ENCODE measurements at regions not wholly inside any gene's neighbourhood (a gene's known extent, or its start where the extent isn't known, plus 50 kb on each side); places are given as distances from the start of the nearest gene placed in this dataset.

GRCh38 chr6:44527181-44527580 lies 139.7 kb downstream of the CDC5L start:
- no peak for ATAC-seq

GRCh38 chr6:44527583-44528369 lies 140.3 kb downstream of the CDC5L start:
- Mint-ChIP-seq H3K27me3 (peaks cover 27% of the 10 kb centered on the region), H3K36me3 (ENCODE audit: low read depth) (peaks cover 2% of the 10 kb centered on the region), H3K4me1 (peaks cover 9% of the 10 kb centered on the region), H3K27ac (no peak overlapping the region), H3K4me3 (no peak overlapping the region)
- DNase-seq (no peak), ATAC-seq (no peak)
- no peaks in the 10 kb centered on the region for H3K9me3 ChIP-seq (ENCODE audit: control insufficient read depth, low read length, poor library complexity, severe bottlenecking)

More at GRCh38 chr6:44527181-44527580, 139.7 kb downstream of the CDC5L start:
- Mint-ChIP-seq H3K4me3 (no peak overlapping the region), H3K36me3 (ENCODE audit: low read depth) (peaks cover 2% of the 10 kb centered on the region), H3K27me3 (peaks cover 26% of the 10 kb centered on the region), H3K4me1 (peaks cover 9% of the 10 kb centered on the region), H3K27ac (no peak overlapping the region)
- no peak for DNase-seq
- H3K9me3 ChIP-seq (ENCODE audit: control insufficient read depth, low read length, poor library complexity, severe bottlenecking): no peaks in the 10 kb centered on the region

- Mint-ChIP-seq H3K27me3 (peaks cover 27% of the 10 kb centered on the region), H3K4me3 (no peak overlapping the region), H3K4me1 (peaks cover 11% of the 10 kb centered on the region), H3K36me3 (ENCODE audit: low read depth) (peaks cover 2% of the 10 kb centered on the region), H3K27ac (no peak overlapping the region)
- ATAC-seq (no peak), DNase-seq (no peak)
- no peaks in the 10 kb centered on the region for H3K9me3 ChIP-seq (ENCODE audit: control insufficient read depth, low read length, poor library complexity, severe bottlenecking)
Observed at GRCh38 chr6:44528370-44528644, 140.8 kb downstream of the CDC5L start.

GRCh38 chr6:44528716-44529115 lies 141.2 kb downstream of the CDC5L start:
- peaks cover 2% of the 10 kb centered on the region for H3K36me3 Mint-ChIP-seq (ENCODE audit: low read depth)
- DNase-seq (no peak), ATAC-seq (no peak)
- H3K27me3 Mint-ChIP-seq: peaks cover 31% of the 10 kb centered on the region
- no peak overlapping the region for H3K4me3 Mint-ChIP-seq
- no peaks in the 10 kb centered on the region for H3K9me3 ChIP-seq (ENCODE audit: control insufficient read depth, low read length, poor library complexity, severe bottlenecking)
- no peak overlapping the region for H3K27ac Mint-ChIP-seq
- H3K4me1 Mint-ChIP-seq: peaks cover 11% of the 10 kb centered on the region

- H3K9me3 ChIP-seq (ENCODE audit: control insufficient read depth, low read length, poor library complexity, severe bottlenecking): no peaks in the 10 kb centered on the region
- no peak overlapping the region for H3K4me3 Mint-ChIP-seq
- no peak for ATAC-seq
- no peak overlapping the region for H3K27ac Mint-ChIP-seq
- peaks cover 2% of the 10 kb centered on the region for H3K36me3 Mint-ChIP-seq (ENCODE audit: low read depth)
- H3K27me3 Mint-ChIP-seq: peaks cover 34% of the 10 kb centered on the region
- DNase-seq: no peak
- peaks cover 11% of the 10 kb centered on the region for H3K4me1 Mint-ChIP-seq
Observed at GRCh38 chr6:44529146-44529905, 141.8 kb downstream of the CDC5L start.

- H3K36me3 Mint-ChIP-seq (ENCODE audit: low read depth): peaks cover 2% of the 10 kb centered on the region
- ATAC-seq (no peak), DNase-seq (no peak)
- no peaks in the 10 kb centered on the region for H3K9me3 ChIP-seq (ENCODE audit: control insufficient read depth, low read length, poor library complexity, severe bottlenecking)
- no peak overlapping the region for H3K4me3 Mint-ChIP-seq
- H3K27me3 Mint-ChIP-seq: peaks cover 34% of the 10 kb centered on the region
- H3K27ac Mint-ChIP-seq: no peak overlapping the region
- H3K4me1 Mint-ChIP-seq: peaks cover 11% of the 10 kb centered on the region
Observed at GRCh38 chr6:44530209-44530909, 142.9 kb downstream of the CDC5L start.

GRCh38 chr6:44530910-44531234 lies 143.4 kb downstream of the CDC5L start:
- no peak overlapping the region for H3K4me3 Mint-ChIP-seq
- peaks cover 31% of the 10 kb centered on the region for H3K27me3 Mint-ChIP-seq
- peaks cover 9% of the 10 kb centered on the region for H3K4me1 Mint-ChIP-seq
- DNase-seq (no peak), ATAC-seq (no peak)
- H3K36me3 Mint-ChIP-seq (ENCODE audit: low read depth): peaks cover 2% of the 10 kb centered on the region
- H3K9me3 ChIP-seq (ENCODE audit: control insufficient read depth, low read length, poor library complexity, severe bottlenecking): no peaks in the 10 kb centered on the region
- no peak overlapping the region for H3K27ac Mint-ChIP-seq

GRCh38 chr6:44531442-44532015 lies 144.0 kb downstream of the CDC5L start:
- H3K9me3 ChIP-seq (ENCODE audit: control insufficient read depth, low read length, poor library complexity, severe bottlenecking): no peaks in the 10 kb centered on the region
- Mint-ChIP-seq H3K27ac (no peak overlapping the region), H3K4me3 (no peak overlapping the region), H3K27me3 (peaks cover 25% of the 10 kb centered on the region), H3K4me1 (peaks cover 8% of the 10 kb centered on the region), H3K36me3 (ENCODE audit: low read depth) (peaks cover 2% of the 10 kb centered on the region)
- no peak for ATAC-seq
- DNase-seq: no peak

- no peaks in the 10 kb centered on the region for H3K9me3 ChIP-seq (ENCODE audit: control insufficient read depth, low read length, poor library complexity, severe bottlenecking)
- H3K4me3 Mint-ChIP-seq: no peak overlapping the region
- no peak overlapping the region for H3K27ac Mint-ChIP-seq
- H3K4me1 Mint-ChIP-seq: peaks cover 6% of the 10 kb centered on the region
- DNase-seq (no peak), ATAC-seq (no peak)
- H3K27me3 Mint-ChIP-seq: peaks cover 17% of the 10 kb centered on the region
- H3K36me3 Mint-ChIP-seq (ENCODE audit: low read depth): peaks cover 2% of the 10 kb centered on the region
Observed at GRCh38 chr6:44533421-44533820, 145.9 kb downstream of the CDC5L start.

- Mint-ChIP-seq H3K27ac (no peak overlapping the region), H3K4me1 (peaks cover 6% of the 10 kb centered on the region), H3K4me3 (no peak overlapping the region), H3K36me3 (ENCODE audit: low read depth) (no peaks in the 10 kb centered on the region), H3K27me3 (peaks cover 11% of the 10 kb centered on the region)
- H3K9me3 ChIP-seq (ENCODE audit: control insufficient read depth, low read length, poor library complexity, severe bottlenecking): no peaks in the 10 kb centered on the region
- DNase-seq (no peak), ATAC-seq (no peak)
Observed at GRCh38 chr6:44534291-44534690, 146.8 kb downstream of the CDC5L start.

GRCh38 chr6:44535446-44535845 lies 147.9 kb downstream of the CDC5L start:
- no peak for DNase-seq
- Mint-ChIP-seq H3K4me1 (peaks cover 6% of the 10 kb centered on the region), H3K36me3 (ENCODE audit: low read depth) (no peaks in the 10 kb centered on the region)

GRCh38 chr6:44535967-44536366 lies 148.5 kb downstream of the CDC5L start:
- DNase-seq (no peak), ATAC-seq (no peak)
- no peaks in the 10 kb centered on the region for H3K9me3 ChIP-seq (ENCODE audit: control insufficient read depth, low read length, poor library complexity, severe bottlenecking)
- peaks cover 11% of the 10 kb centered on the region for H3K27me3 Mint-ChIP-seq
- H3K4me3 Mint-ChIP-seq: no peak overlapping the region
- peaks cover 6% of the 10 kb centered on the region for H3K4me1 Mint-ChIP-seq
- H3K36me3 Mint-ChIP-seq (ENCODE audit: low read depth): no peaks in the 10 kb centered on the region
- no peak overlapping the region for H3K27ac Mint-ChIP-seq

More at GRCh38 chr6:44535446-44535845, 147.9 kb downstream of the CDC5L start:
- no peaks in the 10 kb centered on the region for H3K9me3 ChIP-seq (ENCODE audit: control insufficient read depth, low read length, poor library complexity, severe bottlenecking)
- Mint-ChIP-seq H3K27me3 (peaks cover 11% of the 10 kb centered on the region), H3K27ac (no peak overlapping the region), H3K4me3 (no peak overlapping the region)
- ATAC-seq: no peak

- DNase-seq (no peak), ATAC-seq (no peak)
- H3K4me3 Mint-ChIP-seq: no peak overlapping the region
- H3K36me3 Mint-ChIP-seq (ENCODE audit: low read depth): no peaks in the 10 kb centered on the region
- peaks cover 2% of the 10 kb centered on the region for H3K4me1 Mint-ChIP-seq
- peaks cover 6% of the 10 kb centered on the region for H3K27me3 Mint-ChIP-seq
- H3K27ac Mint-ChIP-seq: no peak overlapping the region
- H3K9me3 ChIP-seq (ENCODE audit: control insufficient read depth, low read length, poor library complexity, severe bottlenecking): no peaks in the 10 kb centered on the region
Observed at GRCh38 chr6:44537306-44538049, 150.0 kb downstream of the CDC5L start.

Measured in T-helper 17 cell (primary cell).